Adrenal gland (tissue), 9 donors: ENCODE measurements at regions not wholly inside any gene's neighbourhood (a gene's known extent, or its start where the extent isn't known, plus 50 kb on each side); places are given as distances from the start of the nearest gene placed in this dataset.
"Not testable (repeated sequence)": the region's sequence is repeated elsewhere in the genome, so short reads cannot be mapped to it uniquely, and the experiment has no call there.

Experiments used
- DNase-seq, 7 donors: peaks; one replicate each; pipeline ENCODE4 v3.0.0-alpha.2; 2019 to 2020
- H3K27ac ChIP-seq, 5 donors: fragments of 200-600 bp; sonication (generic) in 4 of 5; 1 replicate in 3 of 5; 2 replicates in 2 of 5; pipeline versions ENCODE4 v1.5.1 to v1.8.0; 2016 to 2020; ENCODE audit warnings: mild to moderate bottlenecking in 1 of 5
- H3K27me3 ChIP-seq: fragments of 200-600 bp; 2 replicates; pipeline ENCODE4 v1.8.0; 2021
- H3K36me3 ChIP-seq, 2 donors: fragments of 200-600 bp; replicated peaks in 1 of 2; 1 replicate in 1 of 2; 2 replicates in 1 of 2; pipeline versions ENCODE4 v1.5.1 to v1.8.0; 2018 to 2022
- H3K4me1 ChIP-seq, 2 donors: fragments of 200-600 bp; replicated peaks in 1 of 2; 1 replicate in 1 of 2; 2 replicates in 1 of 2; pipeline versions ENCODE4 v1.5.1 to v1.8.0; 2018 to 2021
- H3K4me3 ChIP-seq, 4 donors: fragments of 200-600 bp; sonication (generic) in 3 of 4; one replicate each; pipeline ENCODE4 v1.5.1; 2016 to 2018
- H3K9me3 ChIP-seq, 3 donors: fragments of 200-600 bp; sonication (generic) in 1 of 3; replicated peaks in 1 of 3; 1 replicate in 2 of 3; 2 replicates in 1 of 3; pipeline versions ENCODE4 v1.5.1 to v1.8.0; 2016 to 2021
- CTCF ChIP-seq, 6 experiments: fragments of 450-650 bp in 4 of 6; fragments of 200-600 bp in 2 of 6; sonication (generic) in 1 of 6; IDR thresholded peaks; 1 replicate in 5 of 6; 2 replicates in 1 of 6; pipeline versions ENCODE4 v1.5.1 to v1.8.0; 2016 to 2021; ENCODE audit warnings: antibody characterized with exemption in 6 of 6, mild to moderate bottlenecking in 2 of 6, moderate library complexity in 1 of 6
- POLR2A ChIP-seq, 2 donors: fragments of 450-650 bp; IDR thresholded peaks; one replicate each; pipeline ENCODE4 v1.6.1; 2017; ENCODE audit warnings: antibody characterized with exemption in 2 of 2, mild to moderate bottlenecking in 2 of 2, moderate library complexity in 1 of 2
- WGBS, 4 donors: extraction: QIAGEN DNeasy Blood & Tissue Kit in 2 of 4; methylation state at CpG; one replicate each; pipeline versions ENCODE4 v1.1.5 to v1.1.7; 2013 to 2017; 5-methylcytosine and 5-hydroxymethylcytosine counted together
- intact Hi-C, 2 donors: fragments of 100-400 bp; cut with DNase I; formaldehyde crosslinking; loops; one replicate each; pipeline versions ENCODE4 v1.14.1 to v1.15.0; 2022 to 2023
- donor health status: healthy with polysubstance abuse.
- donor health status: Bipolar disorder and iron deficiency.
- donor health status: DM: yes; HTN: yes; CAD: no.
- donor health status: DM: no; HTN: no; CAD: no.
- donor health status: DM: no; HTN: no; CAD: no.

GRCh38 chr12:46900734-46901463 is 75.1 kb upstream of the SLC38A4 start:
- intact Hi-C loops: no loop called here
- no peaks in the 10 kb centered on the region for H3K36me3 ChIP-seq
- no peaks in the 10 kb centered on the region for H3K4me1 ChIP-seq
- no peak for DNase-seq
- H3K4me3 ChIP-seq: no peak overlapping the region
- H3K27ac ChIP-seq: no peak overlapping the region
- 79 to 86% (median 84%) methylated on average over 3 of the region's 3 CpGs for WGBS, 4 donors
- no peaks in the 10 kb centered on the region for H3K9me3 ChIP-seq
- TF ChIP-seq POLR2A (IDR thresholded peaks at IDR 0.05) (no peak), CTCF (IDR thresholded peaks at IDR 0.05) (no peak)
- H3K27me3 ChIP-seq: no peaks in the 10 kb centered on the region

- H3K4me1 ChIP-seq: no peaks in the 10 kb centered on the region
- TF ChIP-seq CTCF (IDR thresholded peaks at IDR 0.05) (no peak), POLR2A (IDR thresholded peaks at IDR 0.05) (no peak)
- H3K4me3 ChIP-seq: no peak overlapping the region
- WGBS, 4 donors: 30 to 87% (median 51%) methylated on average over 3 of the region's 3 CpGs
- no peak for DNase-seq
- H3K27ac ChIP-seq: no peak overlapping the region
- intact Hi-C loops: no loop called here
- no peaks in the 10 kb centered on the region for H3K36me3 ChIP-seq
- no peaks in the 10 kb centered on the region for H3K9me3 ChIP-seq
- no peaks in the 10 kb centered on the region for H3K27me3 ChIP-seq
These were observed 75.8 kb upstream of the SLC38A4 start for GRCh38 chr12:46901464-46902205.

GRCh38 chr12:46903058-46903457 is 77.3 kb upstream of the SLC38A4 start:
- Histone ChIP-seq H3K4me3 (no peak overlapping the region), H3K27me3 (no peaks in the 10 kb centered on the region), H3K36me3 (no peaks in the 10 kb centered on the region), H3K4me1 (no peaks in the 10 kb centered on the region), H3K9me3 (no peaks in the 10 kb centered on the region), H3K27ac (no peak overlapping the region)
- intact Hi-C loops: no loop called here
- WGBS, 4 donors: 89 to 95% (median 93%) methylated on average over 2 of the region's 2 CpGs
- no peak for DNase-seq
- TF ChIP-seq CTCF (IDR thresholded peaks at IDR 0.05): no peak
- TF ChIP-seq POLR2A (IDR thresholded peaks at IDR 0.05): no peak

GRCh38 chr12:46904406-46905238 is 78.8 kb upstream of the SLC38A4 start:
- intact Hi-C loops: no loop called here
- 78 to 91% (median 89%) methylated on average over 12 of the region's 12 CpGs for WGBS, 4 donors
- no peak overlapping the region for H3K27ac ChIP-seq
- DNase-seq: no peak
- H3K27me3 ChIP-seq: no peaks in the 10 kb centered on the region
- H3K9me3 ChIP-seq: no peaks in the 10 kb centered on the region
- no peaks in the 10 kb centered on the region for H3K4me1 ChIP-seq
- no peak overlapping the region for H3K4me3 ChIP-seq
- TF ChIP-seq CTCF (IDR thresholded peaks at IDR 0.05) (no peak), POLR2A (IDR thresholded peaks at IDR 0.05) (no peak)
- no peaks in the 10 kb centered on the region for H3K36me3 ChIP-seq

- H3K27ac ChIP-seq, H3K4me1 ChIP-seq, H3K36me3 ChIP-seq, H3K27me3 ChIP-seq, H3K9me3 ChIP-seq, H3K4me3 ChIP-seq, DNase-seq, intact Hi-C loops: not testable (repeated sequence)
- WGBS, 4 donors: 52 to 70% (median 66%) methylated on average over 4 of the region's 4 CpGs
These were observed 79.4 kb upstream of the SLC38A4 start for GRCh38 chr12:46905239-46905627.
